DND-41 (cell line): ENCODE measurements at regions not wholly inside any gene's neighbourhood (a gene's known extent, or its start where the extent isn't known, plus 50 kb on each side); places are given as distances from the start of the nearest gene placed in this dataset.

Source experiments
- ATAC-seq: fragments of 200-7000 bp; cut with Tn5 transposase; 3 replicates; pipeline ENCODE4 v1.9.1; 2021; ENCODE audit warnings: low read depth; ENCODE audit not compliant: insufficient read depth
- DNase-seq: peaks from one replicate; pipeline ENCODE4 v3.0.0-alpha.2; 2020
- H2AFZ ChIP-seq: 2 replicates; pipeline ENCODE4 v1.6.0; 2012; ENCODE audit warnings: low read depth, low read length
- H3K27ac ChIP-seq: 2 replicates; pipeline ENCODE4 v1.5.1; 2012; ENCODE audit warnings: low read length, inconsistent platforms
- H3K27me3 ChIP-seq: fragments of 200-600 bp; sonication (generic); 2 replicates; pipeline ENCODE4 v1.6.0; 2012; ENCODE audit warnings: low read length, mild to moderate bottlenecking, inconsistent platforms; ENCODE audit not compliant: insufficient read depth, poor library complexity
- H3K36me3 ChIP-seq: 2 replicates; pipeline ENCODE4 v1.5.1; 2012; ENCODE audit warnings: low read length, inconsistent platforms; ENCODE audit not compliant: insufficient read depth
- H3K4me1 ChIP-seq: 2 replicates; pipeline ENCODE4 v1.5.1; 2012; ENCODE audit warnings: mild to moderate bottlenecking, low read length; ENCODE audit not compliant: insufficient read depth
- H3K4me2 ChIP-seq: 2 replicates; pipeline ENCODE4 v1.6.0; 2012; ENCODE audit warnings: mild to moderate bottlenecking, moderate library complexity, low read length, inconsistent platforms; ENCODE audit not compliant: insufficient read depth
- H3K4me3 ChIP-seq, 2 experiments: fragments of 200-600 bp in 1 of 2; shearing (Covaris generic) in 1 of 2; 2 replicates each; pipeline ENCODE4 v1.5.1; 2012 to 2016; ENCODE audit warnings: inconsistent platforms in 2 of 2, low read length in 2 of 2, mild to moderate bottlenecking in 2 of 2, low read depth in 1 of 2, moderate library complexity in 1 of 2
- H3K79me2 ChIP-seq: 2 replicates; pipeline ENCODE4 v1.6.0; 2012; ENCODE audit warnings: low read length, inconsistent platforms; ENCODE audit not compliant: insufficient read depth
- H3K9ac ChIP-seq: 2 replicates; pipeline ENCODE4 v1.6.0; 2012; ENCODE audit warnings: low read depth, mild to moderate bottlenecking, inconsistent platforms, low read length, moderate library complexity
- H3K9me3 ChIP-seq: 2 replicates; pipeline ENCODE4 v1.5.1; 2012; ENCODE audit warnings: low read length, moderate library complexity, mild to moderate bottlenecking, inconsistent platforms; ENCODE audit not compliant: insufficient read depth, severe bottlenecking
- H4K20me1 ChIP-seq: 2 replicates; pipeline ENCODE4 v1.6.0; 2012; ENCODE audit warnings: low read length; ENCODE audit not compliant: insufficient read depth
- EZH2 ChIP-seq: IDR thresholded peaks from 3 replicates; pipeline ENCODE4 v1.6.1; 2012; ENCODE audit warnings: borderline replicate concordance, low read depth, mild to moderate bottlenecking, moderate library complexity, low read length, inconsistent platforms; ENCODE audit not compliant: severe bottlenecking
- TF ChIP-seq, protein P1 (sequence below): IDR thresholded peaks from 2 replicates; pipeline ENCODE4 v1.5.1; 2012; ENCODE audit warnings: borderline replicate concordance, low read length, moderate library complexity, mild to moderate bottlenecking; ENCODE audit not compliant: poor library complexity, severe bottlenecking; ENCODE audit errors: extremely low read depth

DNA sequence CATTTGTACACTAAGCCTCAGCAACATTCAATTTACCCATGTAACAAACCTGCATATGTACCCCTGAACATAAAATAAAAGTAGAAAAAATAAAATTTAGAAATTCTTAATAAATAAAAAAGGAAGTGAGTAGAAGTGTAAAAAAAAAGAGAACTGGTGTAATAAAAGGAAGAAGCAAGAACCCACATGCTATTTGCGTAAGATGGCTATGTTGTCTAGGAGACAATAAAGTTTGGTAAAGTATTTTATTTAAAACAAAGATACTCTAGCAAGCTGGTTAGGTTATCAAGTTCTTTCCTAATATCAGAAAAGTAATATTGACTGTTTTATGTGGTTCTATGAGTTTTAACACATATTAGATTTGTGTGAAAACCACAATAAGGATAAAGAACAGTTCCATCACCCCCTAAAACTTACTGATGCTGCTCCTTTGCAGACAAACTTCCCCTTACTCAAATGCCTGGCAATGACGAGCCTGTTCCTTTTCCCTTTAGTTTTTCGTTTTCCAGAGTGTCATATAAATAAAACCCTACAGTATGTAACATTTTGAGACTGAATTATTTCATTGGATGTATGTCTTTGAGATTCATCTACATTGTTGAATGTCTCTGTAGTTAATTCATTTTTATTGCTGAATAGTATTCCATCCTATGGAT, 98.9 kb downstream of the TNFSF13B start:
- H3K27me3 ChIP-seq: peaks cover 3% of the 10 kb centered on the region
- H2AFZ ChIP-seq: no peak overlapping the region
- H3K36me3 ChIP-seq: no peaks in the 10 kb centered on the region
- H3K4me2 ChIP-seq: no peak overlapping the region
- H3K27ac ChIP-seq: no peak overlapping the region
- no peak for ATAC-seq
- TF ChIP-seq EZH2: no peak
- DNase-seq: no peak
- H4K20me1 ChIP-seq: no peaks in the 10 kb centered on the region
- H3K9me3 ChIP-seq: no peaks in the 10 kb centered on the region
- no peak overlapping the region for H3K4me3 ChIP-seq
- no peaks in the 10 kb centered on the region for H3K79me2 ChIP-seq
- no peaks in the 10 kb centered on the region for H3K4me1 ChIP-seq
- no peak overlapping the region for H3K9ac ChIP-seq

DNA sequence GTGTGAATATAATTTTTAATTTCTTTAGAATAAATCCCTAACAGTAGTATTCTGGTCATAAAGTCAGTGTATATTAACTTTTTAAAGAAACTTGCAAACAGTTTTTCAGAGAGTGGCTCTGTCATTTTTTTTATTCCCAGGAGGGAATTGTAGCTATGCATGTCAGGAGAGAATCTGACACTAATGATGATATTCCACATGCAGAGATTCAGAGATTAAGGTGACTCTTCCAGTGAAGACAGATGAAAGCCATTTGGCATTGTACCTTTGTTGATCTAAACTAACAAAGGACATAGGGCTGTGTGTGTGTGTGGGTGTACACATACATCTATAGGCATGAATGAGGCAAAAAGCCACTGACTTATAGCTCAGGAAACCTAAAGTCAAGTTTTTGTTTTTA, 99.9 kb downstream of the TNFSF13B start:
- H3K9me3 ChIP-seq: no peaks in the 10 kb centered on the region
- TF ChIP-seq, protein P1, sequence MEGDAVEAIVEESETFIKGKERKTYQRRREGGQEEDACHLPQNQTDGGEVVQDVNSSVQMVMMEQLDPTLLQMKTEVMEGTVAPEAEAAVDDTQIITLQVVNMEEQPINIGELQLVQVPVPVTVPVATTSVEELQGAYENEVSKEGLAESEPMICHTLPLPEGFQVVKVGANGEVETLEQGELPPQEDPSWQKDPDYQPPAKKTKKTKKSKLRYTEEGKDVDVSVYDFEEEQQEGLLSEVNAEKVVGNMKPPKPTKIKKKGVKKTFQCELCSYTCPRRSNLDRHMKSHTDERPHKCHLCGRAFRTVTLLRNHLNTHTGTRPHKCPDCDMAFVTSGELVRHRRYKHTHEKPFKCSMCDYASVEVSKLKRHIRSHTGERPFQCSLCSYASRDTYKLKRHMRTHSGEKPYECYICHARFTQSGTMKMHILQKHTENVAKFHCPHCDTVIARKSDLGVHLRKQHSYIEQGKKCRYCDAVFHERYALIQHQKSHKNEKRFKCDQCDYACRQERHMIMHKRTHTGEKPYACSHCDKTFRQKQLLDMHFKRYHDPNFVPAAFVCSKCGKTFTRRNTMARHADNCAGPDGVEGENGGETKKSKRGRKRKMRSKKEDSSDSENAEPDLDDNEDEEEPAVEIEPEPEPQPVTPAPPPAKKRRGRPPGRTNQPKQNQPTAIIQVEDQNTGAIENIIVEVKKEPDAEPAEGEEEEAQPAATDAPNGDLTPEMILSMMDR: no peak
- ATAC-seq (no peak), DNase-seq (no peak)
- H3K27ac ChIP-seq: no peak overlapping the region
- peaks cover 3% of the 10 kb centered on the region for H3K27me3 ChIP-seq
- no peaks in the 10 kb centered on the region for H3K36me3 ChIP-seq
- H3K4me3 ChIP-seq: no peak overlapping the region
- H3K79me2 ChIP-seq: no peaks in the 10 kb centered on the region
- no peak overlapping the region for H3K4me2 ChIP-seq
- H2AFZ ChIP-seq: no peak overlapping the region
- no peaks in the 10 kb centered on the region for H4K20me1 ChIP-seq
- H3K4me1 ChIP-seq: no peaks in the 10 kb centered on the region
- H3K9ac ChIP-seq: no peak overlapping the region

DNA sequence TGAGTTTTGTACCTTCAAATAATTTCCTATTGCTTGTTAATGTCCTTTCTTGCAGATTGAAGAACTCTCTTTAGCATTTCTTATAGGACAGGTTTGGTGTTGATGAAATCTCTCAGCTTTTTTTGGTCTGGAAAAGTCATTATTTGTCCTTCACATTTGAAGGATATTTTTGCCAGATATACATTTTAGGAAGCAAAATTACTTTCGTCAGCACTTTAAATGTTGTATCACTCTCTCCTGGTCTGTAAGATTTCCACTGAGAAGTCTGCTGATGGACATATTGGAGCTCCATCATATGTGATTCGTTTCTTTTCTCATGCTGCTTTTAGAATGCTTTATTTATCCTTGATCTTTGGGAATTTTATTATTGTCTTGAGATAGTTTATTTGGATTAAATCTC, 105.5 kb downstream of the TNFSF13B start:
- no peak overlapping the region for H3K9ac ChIP-seq
- no peak overlapping the region for H2AFZ ChIP-seq
- TF ChIP-seq, protein P1: no peak
- TF ChIP-seq EZH2: no peak
- no peak overlapping the region for H3K4me2 ChIP-seq
- no peaks in the 10 kb centered on the region for H3K9me3 ChIP-seq
- no peak overlapping the region for H3K27ac ChIP-seq
- DNase-seq: no peak
- H3K79me2 ChIP-seq: no peaks in the 10 kb centered on the region
- H4K20me1 ChIP-seq: no peaks in the 10 kb centered on the region
- no peaks in the 10 kb centered on the region for H3K27me3 ChIP-seq
- ATAC-seq: no peak
- no peaks in the 10 kb centered on the region for H3K36me3 ChIP-seq
- H3K4me1 ChIP-seq: no peaks in the 10 kb centered on the region
- no peak overlapping the region for H3K4me3 ChIP-seq

DNA sequence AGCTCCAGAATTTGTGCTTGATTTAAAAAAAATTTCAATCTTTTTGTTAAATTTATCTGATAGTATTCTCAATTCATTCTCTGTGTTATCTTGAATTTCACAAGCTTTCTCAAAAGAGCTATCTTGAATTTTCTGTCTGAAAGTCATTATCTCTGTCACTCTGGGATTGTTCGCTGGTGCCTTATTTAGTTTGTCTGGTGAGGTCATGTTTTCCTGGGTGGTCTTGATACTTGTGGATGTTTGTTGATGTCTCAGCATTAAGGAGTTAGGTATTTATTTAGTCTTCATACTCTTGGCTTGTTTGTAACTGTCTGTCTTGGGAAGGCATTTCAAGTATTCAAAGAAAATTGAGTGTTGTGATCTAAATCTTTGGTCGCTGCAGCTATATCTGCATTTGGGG, 106.3 kb downstream of the TNFSF13B start:
- TF ChIP-seq, protein P1: no peak
- H3K27me3 ChIP-seq: no peaks in the 10 kb centered on the region
- H3K27ac ChIP-seq: no peak overlapping the region
- H3K9me3 ChIP-seq: no peaks in the 10 kb centered on the region
- H3K79me2 ChIP-seq: no peaks in the 10 kb centered on the region
- H3K4me1 ChIP-seq: no peaks in the 10 kb centered on the region
- no peak overlapping the region for H3K4me2 ChIP-seq
- H3K4me3 ChIP-seq: no peak overlapping the region
- DNase-seq (no peak), ATAC-seq (no peak)
- H3K36me3 ChIP-seq: no peaks in the 10 kb centered on the region
- H3K9ac ChIP-seq: no peak overlapping the region
- no peaks in the 10 kb centered on the region for H4K20me1 ChIP-seq
- no peak overlapping the region for H2AFZ ChIP-seq
